NOMO-1 (cell line): ENCODE measurements at regions not wholly inside any gene's neighbourhood (a gene's known extent, or its start where the extent isn't known, plus 50 kb on each side); places are given as distances from the start of the nearest gene placed in this dataset.

ENCODE experiments used
- DNase-seq, 2 experiments: peaks; one replicate each; lab custom pipeline; 2025; ENCODE audit not compliant: unreplicated experiment in 2 of 2; lab: John Stamatoyannopoulos, UW

GRCh38 chr9:3161912-3162311 lies 318.0 kb upstream of the PUM3 start:
- DNase-seq: no peak

GRCh38 chr9:3157011-3157410 lies 313.1 kb upstream of the PUM3 start:
- DNase-seq: no peak

GRCh38 chr9:3151672-3152576 lies 308.0 kb upstream of the PUM3 start:
- DNase-seq: no peak

- DNase-seq: no peak
Measured at GRCh38 chr9:3150074-3150473, 306.2 kb upstream of the PUM3 start.

- no peak for DNase-seq
Measured at GRCh38 chr9:3138231-3139229, 294.6 kb upstream of the PUM3 start.

GRCh38 chr9:3137347-3137695 lies 293.4 kb upstream of the PUM3 start:
- DNase-seq: peak in 1 of 2 experiments; percentile 8

GRCh38 chr9:3136686-3137346 lies 292.9 kb upstream of the PUM3 start:
- peak in 1 of 2 experiments; percentile 9 for DNase-seq

- DNase-seq: no peak
Measured at GRCh38 chr9:3136230-3136629, 292.3 kb upstream of the PUM3 start.

GRCh38 chr9:3127564-3127963 lies 283.7 kb upstream of the PUM3 start:
- DNase-seq: no peak

GRCh38 chr9:3125602-3126405 lies 281.9 kb upstream of the PUM3 start:
- peak in 1 of 2 experiments; percentile 67 for DNase-seq

- DNase-seq: no peak
Measured at GRCh38 chr9:3124001-3124400, 280.1 kb upstream of the PUM3 start.

- no peak for DNase-seq
Measured at GRCh38 chr9:3118081-3118480, 274.2 kb upstream of the PUM3 start.

- no peak for DNase-seq
Measured at GRCh38 chr9:3099646-3100045, 255.8 kb upstream of the PUM3 start.

GRCh38 chr9:3088219-3088618 lies 244.3 kb upstream of the PUM3 start:
- DNase-seq: no peak

- no peak for DNase-seq
Measured at GRCh38 chr9:3087697-3088096, 243.8 kb upstream of the PUM3 start.

- DNase-seq: no peak
Measured at GRCh38 chr9:3080951-3081350, 237.1 kb upstream of the PUM3 start.

- DNase-seq: no peak
Measured at GRCh38 chr9:3074247-3074646, 230.4 kb upstream of the PUM3 start.

GRCh38 chr9:3066591-3066990 lies 222.7 kb upstream of the PUM3 start:
- DNase-seq: no peak

GRCh38 chr9:3059781-3060468 lies 216.0 kb upstream of the PUM3 start:
- DNase-seq: no peak

- DNase-seq: no peak
Measured at GRCh38 chr9:3058409-3058808, 214.5 kb upstream of the PUM3 start.
